Mesendoderm (in vitro differentiated cells): ENCODE measurements at regions not wholly inside any gene's neighbourhood (a gene's known extent, or its start where the extent isn't known, plus 50 kb on each side); places are given as distances from the start of the nearest gene placed in this dataset.
A peak's percentile ranks its signal among the peaks of the same experiment; 100 is the strongest.

Experiments used
- DNase-seq: peaks from one replicate; pipeline ENCODE4 v3.0.0; 2013
- H2AK5ac ChIP-seq: 2 replicates; pipeline ENCODE4 v1.6.1; 2013; ENCODE audit warnings: low read length, inconsistent platforms
- H2BK120ac ChIP-seq: 2 replicates; pipeline ENCODE4 v1.6.1; 2013; ENCODE audit warnings: low read depth, mild to moderate bottlenecking, low read length, moderate library complexity, mixed read lengths
- H2BK15ac ChIP-seq: replicated peaks from 2 replicates; pipeline ENCODE4 v1.6.1; 2013; ENCODE audit warnings: low read depth, mild to moderate bottlenecking, moderate library complexity
- H2BK5ac ChIP-seq: 2 replicates; pipeline ENCODE4 v1.6.1; 2013; ENCODE audit warnings: low read length, inconsistent platforms
- H3K18ac ChIP-seq: 2 replicates; pipeline ENCODE4 v1.6.1; 2013; ENCODE audit warnings: mild to moderate bottlenecking, low read length, mixed read lengths
- H3K23ac ChIP-seq: one replicate; pipeline ENCODE4 v1.6.1; 2013; ENCODE audit warnings: low read length
- H3K27ac ChIP-seq: 2 replicates; pipeline ENCODE4 v1.5.1; 2013; ENCODE audit warnings: low read depth, mild to moderate bottlenecking, inconsistent platforms, low read length, moderate library complexity
- H3K27me3 ChIP-seq: 2 replicates; pipeline ENCODE4 v1.6.1; 2013; ENCODE audit warnings: low read length, control low read depth, mild to moderate bottlenecking, inconsistent platforms; ENCODE audit not compliant: insufficient read depth, poor library complexity
- H3K36me3 ChIP-seq: 2 replicates; pipeline ENCODE4 v1.6.1; 2013; ENCODE audit warnings: low read length, inconsistent platforms; ENCODE audit not compliant: control insufficient read depth, insufficient read depth
- H3K4ac ChIP-seq: one replicate; pipeline ENCODE4 v1.6.1; 2013; ENCODE audit warnings: low read depth, mild to moderate bottlenecking, low read length, moderate library complexity
- H3K4me1 ChIP-seq: 2 replicates; pipeline ENCODE4 v1.6.1; 2013; ENCODE audit warnings: low read depth, low read length, inconsistent platforms; ENCODE audit not compliant: control insufficient read depth
- H3K4me2 ChIP-seq: 2 replicates; pipeline ENCODE4 v1.6.1; 2013; ENCODE audit warnings: low read length
- H3K4me3 ChIP-seq: 2 replicates; pipeline ENCODE4 v1.5.1; 2013; ENCODE audit warnings: mild to moderate bottlenecking, low read length
- H3K56ac ChIP-seq: one replicate; pipeline ENCODE4 v1.6.1; 2013; ENCODE audit warnings: low read length
- H3K79me1 ChIP-seq: 2 replicates; pipeline ENCODE4 v1.6.1; 2013; ENCODE audit warnings: low read length, inconsistent platforms
- H3K79me2 ChIP-seq: 2 replicates; pipeline ENCODE4 v1.6.1; 2013; ENCODE audit warnings: mild to moderate bottlenecking, low read length; ENCODE audit not compliant: control insufficient read depth, insufficient read depth
- H3K9ac ChIP-seq: 2 replicates; pipeline ENCODE4 v1.6.1; 2013; ENCODE audit warnings: low read length, inconsistent platforms
- H4K5ac ChIP-seq: one replicate; pipeline ENCODE4 v1.6.1; 2013; ENCODE audit warnings: low read length
- H4K8ac ChIP-seq: one replicate; pipeline ENCODE4 v1.6.1; 2013; ENCODE audit warnings: low read depth, mild to moderate bottlenecking, control low read depth, low read length, moderate library complexity
- WGBS: extraction: QIAGEN DNeasy Blood & Tissue Kit; methylation state at CpG from one replicate; pipeline ENCODE4 v1.1.7; 2013; ENCODE audit warnings: low lambda C conversion rate, missing lambda C conversion rate; ENCODE audit not compliant: insufficient coverage; ENCODE audit errors: extremely low coverage; 5-methylcytosine and 5-hydroxymethylcytosine counted together

GRCh38 chr15:98583771-98584430 is 64.4 kb upstream of the IGF1R start:
- no peaks in the 10 kb centered on the region for H3K79me2 ChIP-seq

GRCh38 chr15:98586066-98586465 is 62.3 kb upstream of the IGF1R start:
- no peak overlapping the region for H3K23ac ChIP-seq
- no peak overlapping the region for H3K9ac ChIP-seq
- no peaks in the 10 kb centered on the region for H3K79me1 ChIP-seq
- no peak overlapping the region for H2BK5ac ChIP-seq
- DNase-seq, result peak; percentile 28
- no peak overlapping the region for H3K4ac ChIP-seq
- H3K4me1 ChIP-seq, result no peaks in the 10 kb centered on the region
- H3K79me2 ChIP-seq, result no peaks in the 10 kb centered on the region
- H3K36me3 ChIP-seq, result no peaks in the 10 kb centered on the region
- no CpG with 5 or more reads among the region's 3 CpGs for WGBS
- no peak overlapping the region for H2AK5ac ChIP-seq
- H3K27ac ChIP-seq, result no peak overlapping the region
- H4K8ac ChIP-seq, result no peak overlapping the region
- no peak overlapping the region for H4K5ac ChIP-seq
- no peak overlapping the region for H3K4me2 ChIP-seq
- H3K56ac ChIP-seq, result no peak overlapping the region
- H3K4me3 ChIP-seq, result no peak overlapping the region
- no peak overlapping the region for H2BK120ac ChIP-seq
- H3K27me3 ChIP-seq, result no peaks in the 10 kb centered on the region
- H3K18ac ChIP-seq, result no peak overlapping the region
- H2BK15ac ChIP-seq, result no peak overlapping the region

More at GRCh38 chr15:98583771-98584430, 64.4 kb upstream of the IGF1R start:
- H3K56ac ChIP-seq, result no peak overlapping the region
- no peak overlapping the region for H4K8ac ChIP-seq
- no peak overlapping the region for H2BK5ac ChIP-seq
- H2BK120ac ChIP-seq, result no peak overlapping the region
- no peak overlapping the region for H3K4me3 ChIP-seq
- DNase-seq, result no peak
- no peaks in the 10 kb centered on the region for H3K27me3 ChIP-seq
- no peak overlapping the region for H2BK15ac ChIP-seq
- no peaks in the 10 kb centered on the region for H3K36me3 ChIP-seq
- no peak overlapping the region for H3K18ac ChIP-seq
- no peak overlapping the region for H3K27ac ChIP-seq
- no peak overlapping the region for H3K23ac ChIP-seq
- no peaks in the 10 kb centered on the region for H3K4me1 ChIP-seq
- H3K4me2 ChIP-seq, result no peak overlapping the region
- no peak overlapping the region for H4K5ac ChIP-seq
- H3K79me1 ChIP-seq, result no peaks in the 10 kb centered on the region
- WGBS, result no CpG with 5 or more reads among the region's 5 CpGs
- H3K9ac ChIP-seq, result no peak overlapping the region
- H2AK5ac ChIP-seq, result no peak overlapping the region
- no peak overlapping the region for H3K4ac ChIP-seq

DNA sequence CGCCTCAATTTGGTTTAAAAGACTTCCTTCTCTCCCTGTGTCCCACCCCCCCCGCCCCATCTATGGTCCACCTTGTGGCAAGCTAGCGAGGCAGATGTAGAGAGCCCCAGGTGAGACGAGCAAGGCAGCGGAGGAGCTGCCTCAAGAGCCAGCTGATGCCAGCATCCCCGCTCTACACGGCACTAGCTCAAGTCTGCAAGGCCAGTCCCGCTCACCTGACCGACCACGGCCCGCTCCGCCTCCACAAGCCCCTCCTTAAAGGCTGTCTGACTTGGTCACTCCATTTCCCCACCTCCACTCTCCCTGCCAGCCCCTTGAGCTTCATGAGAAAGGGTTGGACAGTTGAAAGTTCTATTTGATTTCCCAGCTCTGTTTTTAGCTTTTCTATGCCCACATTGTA is 56.2 kb upstream of the IGF1R start:
- H2BK120ac ChIP-seq, result no peak overlapping the region
- no peak overlapping the region for H3K56ac ChIP-seq
- H3K79me2 ChIP-seq, result no peaks in the 10 kb centered on the region
- H3K23ac ChIP-seq, result peak overlapping the region; percentile 66
- no peak overlapping the region for H2BK15ac ChIP-seq
- no peak overlapping the region for H3K27ac ChIP-seq
- H2BK5ac ChIP-seq, result no peak overlapping the region
- no peak overlapping the region for H3K18ac ChIP-seq
- no peaks in the 10 kb centered on the region for H3K27me3 ChIP-seq
- no peak overlapping the region for H3K4me2 ChIP-seq
- WGBS, result no CpG with 5 or more reads among the region's 12 CpGs
- H3K9ac ChIP-seq, result no peak overlapping the region
- H3K79me1 ChIP-seq, result no peaks in the 10 kb centered on the region
- no peak overlapping the region for H3K4me3 ChIP-seq
- no peaks in the 10 kb centered on the region for H3K4me1 ChIP-seq
- H4K5ac ChIP-seq, result no peak overlapping the region
- H4K8ac ChIP-seq, result no peak overlapping the region
- H3K36me3 ChIP-seq, result no peaks in the 10 kb centered on the region
- H2AK5ac ChIP-seq, result no peak overlapping the region
- H3K4ac ChIP-seq, result no peak overlapping the region
- DNase-seq, result no peak

DNA sequence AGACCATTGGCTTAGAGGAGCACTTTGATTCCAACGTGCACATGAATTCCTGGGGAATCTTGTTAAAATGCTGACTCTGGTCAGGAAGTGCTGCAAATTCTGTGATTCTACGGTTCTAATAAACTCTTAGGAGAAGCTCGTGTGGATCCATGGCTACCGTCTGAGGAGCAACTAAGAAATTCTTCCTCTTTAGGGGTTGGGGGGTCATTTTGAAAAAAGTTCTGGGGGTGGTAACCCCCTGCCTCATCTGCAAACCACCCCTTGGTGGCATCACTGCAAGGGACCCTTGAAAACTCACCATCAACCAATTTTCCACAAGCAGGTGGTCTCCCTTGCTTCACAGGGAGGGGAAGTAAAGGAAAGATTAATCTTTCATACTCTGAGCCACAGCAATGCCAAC is 52.2 kb upstream of the IGF1R start:
- no peak overlapping the region for H3K56ac ChIP-seq
- H3K79me1 ChIP-seq, result no peaks in the 10 kb centered on the region
- no peak overlapping the region for H2BK120ac ChIP-seq
- H3K23ac ChIP-seq, result no peak overlapping the region
- no peak overlapping the region for H3K18ac ChIP-seq
- H2BK5ac ChIP-seq, result no peak overlapping the region
- no peaks in the 10 kb centered on the region for H3K36me3 ChIP-seq
- H2AK5ac ChIP-seq, result no peak overlapping the region
- H3K27ac ChIP-seq, result no peak overlapping the region
- peaks cover 2% of the 10 kb centered on the region for H3K4me1 ChIP-seq
- H3K27me3 ChIP-seq, result no peaks in the 10 kb centered on the region
- no peak for DNase-seq
- H3K4me3 ChIP-seq, result no peak overlapping the region
- WGBS, result no CpG with 5 or more reads among the region's 4 CpGs
- H3K9ac ChIP-seq, result no peak overlapping the region
- H4K8ac ChIP-seq, result no peak overlapping the region
- H4K5ac ChIP-seq, result no peak overlapping the region
- H3K79me2 ChIP-seq, result no peaks in the 10 kb centered on the region
- no peak overlapping the region for H3K4ac ChIP-seq
- H3K4me2 ChIP-seq, result no peak overlapping the region
- no peak overlapping the region for H2BK15ac ChIP-seq

- no peak overlapping the region for H2AK5ac ChIP-seq
- no peak for DNase-seq
- no peaks in the 10 kb centered on the region for H3K79me2 ChIP-seq
- H2BK5ac ChIP-seq, result no peak overlapping the region
- no peak overlapping the region for H3K4me3 ChIP-seq
- no peaks in the 10 kb centered on the region for H3K79me1 ChIP-seq
- H3K27me3 ChIP-seq, result no peaks in the 10 kb centered on the region
- H2BK15ac ChIP-seq, result no peak overlapping the region
- no peak overlapping the region for H3K23ac ChIP-seq
- H3K36me3 ChIP-seq, result no peaks in the 10 kb centered on the region
- no peak overlapping the region for H2BK120ac ChIP-seq
- H3K4me2 ChIP-seq, result no peak overlapping the region
- H3K9ac ChIP-seq, result no peak overlapping the region
- peaks cover 2% of the 10 kb centered on the region for H3K4me1 ChIP-seq
- no peak overlapping the region for H4K8ac ChIP-seq
- no peak overlapping the region for H3K18ac ChIP-seq
- no peak overlapping the region for H3K4ac ChIP-seq
- no peak overlapping the region for H3K56ac ChIP-seq
- WGBS, result no CpG with 5 or more reads among the region's 6 CpGs
- no peak overlapping the region for H4K5ac ChIP-seq
- no peak overlapping the region for H3K27ac ChIP-seq
These were observed 51.4 kb upstream of the IGF1R start for GRCh38 chr15:98596885-98597392.

GRCh38 chr15:98597666-98598065 is 50.7 kb upstream of the IGF1R start:
- Histone ChIP-seq H3K79me1 (no peaks in the 10 kb centered on the region), H2AK5ac (no peak overlapping the region), H2BK120ac (no peak overlapping the region), H3K4ac (no peak overlapping the region), H3K27me3 (no peaks in the 10 kb centered on the region), H3K23ac (no peak overlapping the region), H4K8ac (no peak overlapping the region), H3K36me3 (no peaks in the 10 kb centered on the region), H4K5ac (no peak overlapping the region), H3K9ac (no peak overlapping the region), H3K18ac (no peak overlapping the region), H3K79me2 (no peaks in the 10 kb centered on the region), H3K4me3 (no peak overlapping the region), H3K27ac (no peak overlapping the region), H3K56ac (no peak overlapping the region), H2BK5ac (no peak overlapping the region), H3K4me2 (no peak overlapping the region), H3K4me1 (peaks cover 2% of the 10 kb centered on the region), H2BK15ac (no peak overlapping the region)
- peak; percentile 77 for DNase-seq
- WGBS, result no CpG with 5 or more reads among the region's 4 CpGs
